PC-3 (cell line): ENCODE measurements at regions not wholly inside any gene's neighbourhood (a gene's known extent, or its start where the extent isn't known, plus 50 kb on each side); places are given as distances from the start of the nearest gene placed in this dataset.
A peak's percentile ranks its signal among the peaks of the same experiment; 100 is the strongest.

Experiments used
- ATAC-seq: fragments of 200-7000 bp; cut with Tn5 transposase; 2 replicates; pipeline ENCODE4 v1.9.1; 2020; ENCODE audit warnings: mild to moderate bottlenecking, moderate library complexity
- BruUV-seq: library from RNA; stranded (reverse); fragments of 400-500 nt; replicated peaks from 2 replicates; lab custom pipeline; 2021; lab: Mats Ljungman, UMichigan
- CTCF ChIA-PET: fragments of 300-600 bp; sonication (Branson Sonifier 250); formaldehyde crosslinking; loops from one replicate; lab custom pipeline; 2022; ENCODE audit warnings: antibody characterized with exemption; lab: Charles Lee
- POLR2A ChIA-PET: fragments of 300-600 bp; sonication (Branson Sonifier 250); formaldehyde crosslinking; loops from one replicate; lab custom pipeline; 2022; ENCODE audit warnings: antibody characterized with exemption; ENCODE audit not compliant: unreplicated experiment; lab: Charles Lee
- DNase-seq: peaks from one replicate; pipeline ENCODE4 v3.0.0-alpha.2; 2015
- H2AFZ ChIP-seq: fragments of 300-600 bp; sonication (generic); 2 replicates; pipeline ENCODE4 v1.6.0; 2016; ENCODE audit warnings: antibody characterized with exemption, low read length
- H3F3A ChIP-seq: fragments of 300-600 bp; sonication (generic); one replicate; pipeline ENCODE4 v1.6.0; 2017; ENCODE audit warnings: antibody characterized with exemption, low read length, control low read depth, mild to moderate bottlenecking; ENCODE audit not compliant: unreplicated experiment
- H3K27ac ChIP-seq: fragments of 300-600 bp; sonication (generic); 2 replicates; pipeline ENCODE4 v1.5.1; 2016; ENCODE audit warnings: mild to moderate bottlenecking, low read length
- H3K27me3 ChIP-seq: fragments of 300-600 bp; sonication (generic); 2 replicates; pipeline ENCODE4 v1.6.1; 2016; ENCODE audit warnings: low read length, mixed read lengths
- H3K36me3 ChIP-seq: fragments of 300-600 bp; sonication (generic); 2 replicates; pipeline ENCODE4 v1.6.1; 2016; ENCODE audit warnings: low read depth, mixed run types, low read length, mixed read lengths
- H3K4me1 ChIP-seq: fragments of 300-600 bp; sonication (generic); 2 replicates; pipeline ENCODE4 v1.5.1; 2016; ENCODE audit warnings: low read length; ENCODE audit not compliant: insufficient read depth
- H3K4me2 ChIP-seq: fragments of 300-600 bp; sonication (generic); 2 replicates; pipeline ENCODE4 v1.6.0; 2016; ENCODE audit warnings: low read length
- H3K4me3 ChIP-seq: fragments of 300-600 bp; sonication (generic); 2 replicates; pipeline ENCODE4 v1.5.1; 2016; ENCODE audit warnings: mild to moderate bottlenecking, low read length, mixed read lengths
- H3K79me2 ChIP-seq: fragments of 300-600 bp; sonication (generic); 2 replicates; pipeline ENCODE4 v1.6.1; 2017; ENCODE audit warnings: low read length, mixed read lengths
- H3K9ac ChIP-seq: fragments of 300-600 bp; sonication (generic); 2 replicates; pipeline ENCODE4 v1.6.0; 2016; ENCODE audit warnings: mild to moderate bottlenecking, low read length
- H3K9me2 ChIP-seq: fragments of 300-600 bp; sonication (generic); replicated peaks from 2 replicates; pipeline ENCODE4 v1.6.1; 2016; ENCODE audit warnings: mixed run types, low read length, mixed read lengths
- H3K9me3 ChIP-seq: fragments of 300-600 bp; sonication (generic); 2 replicates; pipeline ENCODE4 v1.6.1; 2016; ENCODE audit warnings: low read length, mixed read lengths
- H4K20me1 ChIP-seq: fragments of 300-600 bp; sonication (generic); 2 replicates; pipeline ENCODE4 v1.6.1; 2016; ENCODE audit warnings: low read length, mixed read lengths
- CTCF ChIP-seq: fragments of 300-600 bp; sonication (generic); conservative IDR thresholded peaks from 2 replicates; pipeline ENCODE4 v1.5.1; 2017; ENCODE audit warnings: antibody characterized with exemption, low read depth, mild to moderate bottlenecking, low read length
- EZH2 ChIP-seq: fragments of 300-600 bp; sonication (generic); IDR thresholded peaks from one replicate; pipeline ENCODE4 v1.6.1; 2017; ENCODE audit warnings: antibody characterized with exemption, mild to moderate bottlenecking, low read length; ENCODE audit not compliant: unreplicated experiment
- EZH2phosphoT487 ChIP-seq: fragments of 300-600 bp; sonication (generic); IDR thresholded peaks from 2 replicates; pipeline ENCODE4 v1.6.1; 2018; ENCODE audit warnings: mild to moderate bottlenecking, antibody characterized with exemption, low read length, borderline replicate concordance
- intact Hi-C: fragments of 100-400 bp; cut with micrococcal nuclease; formaldehyde crosslinking; loops from 2 replicates; pipeline ENCODE4 v1.9.0; 2023

GRCh38 chr13:75194717-75195462, 287.1 kb downstream of the TBC1D4 start:
- no peak for ATAC-seq
- intact Hi-C loops: no loop called here
- POLR2A ChIA-PET: no interaction called here

GRCh38 chr13:75186379-75186778, 295.6 kb downstream of the TBC1D4 start:
- ChIA-PET CTCF (no interaction called here), POLR2A (no interaction called here)
- BruUV-seq: no TSS peak
- Histone ChIP-seq H3K4me2 (no peak overlapping the region), H3F3A (peaks cover 4% of the 10 kb centered on the region), H3K27ac (no peak overlapping the region), H2AFZ (no peak overlapping the region), H3K36me3 (no peaks in the 10 kb centered on the region), H3K9me2 (no peaks in the 10 kb centered on the region), H3K4me3 (no peak overlapping the region), H3K9ac (no peak overlapping the region), H3K27me3 (no peaks in the 10 kb centered on the region), H3K79me2 (no peaks in the 10 kb centered on the region), H3K4me1 (peaks cover 15% of the 10 kb centered on the region), H3K9me3 (no peaks in the 10 kb centered on the region), H4K20me1 (no peaks in the 10 kb centered on the region)
- TF ChIP-seq EZH2 (no peak), CTCF (no peak), EZH2phosphoT487 (no peak)
- DNase-seq: no peak
- ATAC-seq: no peak
- intact Hi-C loops: no loop called here

More at GRCh38 chr13:75194717-75195462, 287.1 kb downstream of the TBC1D4 start:
- H3K9me3 ChIP-seq: no peaks in the 10 kb centered on the region
- BruUV-seq: no TSS peak
- no peak overlapping the region for H3K4me2 ChIP-seq
- no peak overlapping the region for H3K9ac ChIP-seq
- no peak for TF ChIP-seq CTCF
- no peak for TF ChIP-seq EZH2
- no peak for TF ChIP-seq EZH2phosphoT487
- CTCF ChIA-PET: no interaction called here
- no peaks in the 10 kb centered on the region for H3K27me3 ChIP-seq
- no peaks in the 10 kb centered on the region for H3K79me2 ChIP-seq
- no peaks in the 10 kb centered on the region for H3F3A ChIP-seq
- no peaks in the 10 kb centered on the region for H3K36me3 ChIP-seq
- no peak overlapping the region for H2AFZ ChIP-seq
- no peak for DNase-seq
- no peak overlapping the region for H3K27ac ChIP-seq
- H3K4me1 ChIP-seq: no peaks in the 10 kb centered on the region
- H3K9me2 ChIP-seq: no peaks in the 10 kb centered on the region
- H4K20me1 ChIP-seq: no peaks in the 10 kb centered on the region
- no peak overlapping the region for H3K4me3 ChIP-seq

GRCh38 chr13:75181906-75182305, 300.1 kb downstream of the TBC1D4 start:
- no peaks in the 10 kb centered on the region for H3K27me3 ChIP-seq
- ATAC-seq (peak; percentile 26; the same call in 1 of the 2 replicates), DNase-seq (peak; percentile 80)
- BruUV-seq: no TSS peak
- TF ChIP-seq EZH2phosphoT487 (no peak), EZH2 (no peak), CTCF (no peak)
- POLR2A ChIA-PET: no interaction called here
- H2AFZ ChIP-seq: no peak overlapping the region
- H3K36me3 ChIP-seq: no peaks in the 10 kb centered on the region
- CTCF ChIA-PET: no interaction called here
- peaks cover 8% of the 10 kb centered on the region for H3F3A ChIP-seq
- no peaks in the 10 kb centered on the region for H3K9me2 ChIP-seq
- H3K9me3 ChIP-seq: no peaks in the 10 kb centered on the region
- no peaks in the 10 kb centered on the region for H4K20me1 ChIP-seq
- no peak overlapping the region for H3K9ac ChIP-seq
- no peak overlapping the region for H3K4me3 ChIP-seq
- peaks cover 31% of the 10 kb centered on the region for H3K4me1 ChIP-seq
- peak overlapping the region; percentile 38 for H3K4me2 ChIP-seq
- peak overlapping the region; percentile 69 for H3K27ac ChIP-seq
- intact Hi-C loops: loop anchor here (1.0 kb wide), 1 partner anchor 312 kb away; no protein-coding TSS in a partner anchor
- H3K79me2 ChIP-seq: no peaks in the 10 kb centered on the region
